ENCODE measurements at regions not wholly inside any gene's neighbourhood (a gene's known extent, or its start where the extent isn't known, plus 50 kb on each side); places are given as distances from the start of the nearest gene placed in this dataset.

- no peak overlapping the region for H3K27ac ChIP-seq (ENCODE audit: low read length)
- no peak overlapping the region for H3K9ac ChIP-seq (ENCODE audit: low read depth, low read length)
- H3K4me3 ChIP-seq (ENCODE audit: low read length), result no peak overlapping the region
- 0 out of 2 replicates have a peak, but pooled peaks cover 3% of the 10 kb centered on the region for H3K4me1 ChIP-seq (ENCODE audit: insufficient read depth, low read length)
- H3K9me3 ChIP-seq (ENCODE audit: insufficient read depth, low read depth, low read length), result no peaks in the 10 kb centered on the region
- H3K36me3 ChIP-seq (ENCODE audit: insufficient read depth, low read depth, low read length), result no peaks in the 10 kb centered on the region
- H3K27me3 ChIP-seq (ENCODE audit: insufficient read depth, low read length), result no peaks in the 10 kb centered on the region
These were observed 421.9 kb upstream of the PCDH9 start for GRCh38 chr13:67651908-67652465.

DNA sequence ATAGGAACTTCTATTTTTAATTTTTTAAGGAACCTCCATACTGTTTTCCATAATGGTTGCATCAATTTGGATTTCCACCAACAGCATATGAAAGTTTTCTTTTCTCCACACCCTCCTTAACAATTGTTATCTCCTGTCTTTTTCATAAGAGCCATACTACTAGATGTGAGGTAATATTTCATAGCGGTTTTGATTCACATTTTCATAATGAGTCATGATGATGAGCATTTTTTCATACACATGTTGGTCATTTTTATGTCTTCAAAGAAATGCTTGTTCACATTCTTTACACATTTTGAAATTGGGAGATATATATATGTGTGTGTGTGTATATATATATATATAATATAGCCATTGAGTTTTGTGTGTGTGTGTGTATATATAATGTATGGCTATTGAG lies 420.3 kb upstream of the PCDH9 start:
- H3K27me3 ChIP-seq (ENCODE audit: insufficient read depth, low read length), result no peaks in the 10 kb centered on the region
- H3K27ac ChIP-seq (ENCODE audit: low read length), result no peak overlapping the region
- H3K36me3 ChIP-seq (ENCODE audit: insufficient read depth, low read depth, low read length), result no peaks in the 10 kb centered on the region
- H3K9me3 ChIP-seq (ENCODE audit: insufficient read depth, low read depth, low read length), result no peaks in the 10 kb centered on the region
- H3K4me1 ChIP-seq (ENCODE audit: insufficient read depth, low read length), result peaks cover 6% of the 10 kb centered on the region; the same call in 1 of the 2 replicates
- no peak overlapping the region for H3K9ac ChIP-seq (ENCODE audit: low read depth, low read length)
- no peak overlapping the region for H3K4me3 ChIP-seq (ENCODE audit: low read length)

DNA sequence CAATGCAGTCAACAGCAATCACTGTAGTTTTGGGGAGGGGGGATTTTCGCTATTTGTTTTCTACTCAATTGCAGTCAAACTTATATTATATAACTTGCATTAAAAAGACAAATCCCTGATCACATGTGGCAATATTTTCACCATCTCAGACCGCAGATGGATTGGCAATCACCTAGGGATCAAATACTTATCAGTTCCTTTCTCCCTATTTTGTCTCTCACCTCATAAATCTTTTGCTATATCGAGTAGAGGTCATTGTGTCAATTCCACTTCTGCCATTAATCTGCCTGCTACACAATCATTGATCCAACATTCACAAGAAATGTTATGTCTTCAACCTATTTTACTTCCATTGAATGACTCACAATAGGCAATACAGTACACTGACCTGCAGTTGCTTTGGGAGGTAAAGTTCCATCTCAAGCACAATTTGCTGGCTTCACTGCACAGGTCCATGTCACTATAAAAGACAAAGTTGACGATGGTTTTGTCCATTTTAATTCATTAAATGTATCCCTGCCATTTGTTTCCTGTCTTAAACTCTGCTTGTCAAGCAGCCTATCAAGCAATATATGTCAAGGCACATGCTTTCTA lies 415.8 kb upstream of the PCDH9 start:
- no peaks in the 10 kb centered on the region for H3K27me3 ChIP-seq (ENCODE audit: insufficient read depth, low read length)
- peaks cover 6% of the 10 kb centered on the region for H3K4me1 ChIP-seq (ENCODE audit: insufficient read depth, low read length)
- no peaks in the 10 kb centered on the region for H3K9me3 ChIP-seq (ENCODE audit: insufficient read depth, low read depth, low read length)
- H3K9ac ChIP-seq (ENCODE audit: low read depth, low read length), result no peak overlapping the region
- H3K27ac ChIP-seq (ENCODE audit: low read length), result no peak overlapping the region
- no peaks in the 10 kb centered on the region for H3K36me3 ChIP-seq (ENCODE audit: insufficient read depth, low read depth, low read length)
- H3K4me3 ChIP-seq (ENCODE audit: low read length), result no peak overlapping the region

DNA sequence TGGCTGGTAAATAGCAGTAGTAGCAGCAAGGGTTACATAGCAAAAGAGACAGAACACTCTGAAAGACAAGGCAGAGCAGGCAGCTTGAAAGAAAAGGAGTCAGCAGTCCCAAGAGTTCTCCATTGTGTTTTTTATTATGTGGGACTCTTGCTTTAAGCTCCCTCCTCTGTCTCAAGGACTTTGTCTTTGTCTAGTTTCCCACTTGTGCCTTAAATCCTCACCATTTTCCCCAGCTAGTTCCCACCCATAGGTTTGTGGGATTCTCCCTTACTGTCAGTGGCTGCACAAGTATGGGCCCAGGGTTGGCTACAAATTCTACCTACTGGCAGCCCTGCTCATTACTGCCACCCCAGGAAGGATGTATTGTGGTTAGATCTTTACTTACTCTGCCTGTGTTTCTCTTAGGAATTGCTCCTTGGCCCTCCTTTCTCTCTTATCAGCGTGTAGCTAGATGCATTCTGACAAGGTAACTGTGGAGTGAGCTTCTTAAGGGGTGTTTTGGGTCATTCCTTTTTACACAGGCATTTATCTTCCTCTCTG lies 413.4 kb upstream of the PCDH9 start:
- H3K4me3 ChIP-seq (ENCODE audit: low read length), result no peak overlapping the region
- no peaks in the 10 kb centered on the region for H3K9me3 ChIP-seq (ENCODE audit: insufficient read depth, low read depth, low read length)
- H3K27me3 ChIP-seq (ENCODE audit: insufficient read depth, low read length), result no peaks in the 10 kb centered on the region
- no peak overlapping the region for H3K9ac ChIP-seq (ENCODE audit: low read depth, low read length)
- H3K36me3 ChIP-seq (ENCODE audit: insufficient read depth, low read depth, low read length), result no peaks in the 10 kb centered on the region
- H3K4me1 ChIP-seq (ENCODE audit: insufficient read depth, low read length), result peaks cover 6% of the 10 kb centered on the region
- H3K27ac ChIP-seq (ENCODE audit: low read length), result no peak overlapping the region

DNA sequence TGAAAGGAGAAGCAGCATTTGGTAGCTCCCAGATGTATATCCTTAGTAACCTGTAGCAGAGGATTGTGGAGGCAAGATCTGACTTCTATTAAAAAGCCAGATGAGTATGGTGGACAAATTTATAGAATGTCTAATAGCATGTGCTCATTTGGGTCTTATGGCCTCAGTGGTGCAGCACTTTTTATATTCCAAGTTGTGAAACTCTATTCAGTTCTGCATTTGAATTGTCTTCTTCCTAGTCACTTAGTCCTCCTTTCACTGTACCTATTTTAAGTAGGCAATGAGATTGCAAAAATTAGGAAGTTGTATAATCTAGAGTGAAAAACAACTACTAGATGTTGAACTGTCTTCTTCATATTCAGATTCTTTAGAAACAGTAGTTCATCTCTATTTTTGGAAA lies 412.5 kb upstream of the PCDH9 start:
- H3K4me1 ChIP-seq (ENCODE audit: insufficient read depth, low read length), result peaks cover 6% of the 10 kb centered on the region
- no peaks in the 10 kb centered on the region for H3K36me3 ChIP-seq (ENCODE audit: insufficient read depth, low read depth, low read length)
- H3K27ac ChIP-seq (ENCODE audit: low read length), result no peak overlapping the region
- no peak overlapping the region for H3K9ac ChIP-seq (ENCODE audit: low read depth, low read length)
- H3K27me3 ChIP-seq (ENCODE audit: insufficient read depth, low read length), result no peaks in the 10 kb centered on the region
- no peak overlapping the region for H3K4me3 ChIP-seq (ENCODE audit: low read length)
- H3K9me3 ChIP-seq (ENCODE audit: insufficient read depth, low read depth, low read length), result no peaks in the 10 kb centered on the region

GRCh38 chr13:67635754-67636153 lies 405.6 kb upstream of the PCDH9 start:
- H3K27me3 ChIP-seq (ENCODE audit: insufficient read depth, low read length), result no peaks in the 10 kb centered on the region
- H3K9me3 ChIP-seq (ENCODE audit: insufficient read depth, low read depth, low read length), result no peaks in the 10 kb centered on the region
- H3K4me3 ChIP-seq (ENCODE audit: low read length), result no peak overlapping the region
- no peak overlapping the region for H3K27ac ChIP-seq (ENCODE audit: low read length)
- H3K9ac ChIP-seq (ENCODE audit: low read depth, low read length), result no peak overlapping the region
- H3K36me3 ChIP-seq (ENCODE audit: insufficient read depth, low read depth, low read length), result no peaks in the 10 kb centered on the region
- H3K4me1 ChIP-seq (ENCODE audit: insufficient read depth, low read length), result peaks cover 2% of the 10 kb centered on the region; the same call in 1 of the 2 replicates

DNA sequence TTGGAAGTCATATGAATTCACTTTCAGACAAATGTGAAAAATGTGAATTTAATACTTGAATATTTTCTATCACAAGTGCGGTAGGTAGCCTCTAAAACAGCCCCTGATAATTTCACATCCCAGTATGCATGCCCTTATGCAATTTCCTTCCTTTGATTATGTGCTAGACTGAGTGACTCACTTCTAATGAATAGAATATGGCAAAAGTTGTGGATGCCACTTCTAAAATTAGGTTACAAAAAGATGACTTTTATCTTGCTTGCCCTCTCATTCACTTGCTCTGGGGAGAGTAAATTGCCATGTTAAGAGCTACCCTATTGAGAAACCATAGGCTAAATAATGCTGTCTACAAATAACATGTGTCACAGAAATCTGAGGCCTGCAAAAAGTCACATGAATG lies 402.5 kb upstream of the PCDH9 start:
- Histone ChIP-seq H3K9me3 (ENCODE audit: insufficient read depth, low read depth, low read length) (no peaks in the 10 kb centered on the region), H3K27ac (ENCODE audit: low read length) (no peak overlapping the region), H3K27me3 (ENCODE audit: insufficient read depth, low read length) (no peaks in the 10 kb centered on the region), H3K9ac (ENCODE audit: low read depth, low read length) (no peak overlapping the region), H3K4me1 (ENCODE audit: insufficient read depth, low read length) (peaks cover 6% of the 10 kb centered on the region; the same call in 1 of the 2 replicates), H3K36me3 (ENCODE audit: insufficient read depth, low read depth, low read length) (no peaks in the 10 kb centered on the region), H3K4me3 (ENCODE audit: low read length) (no peak overlapping the region)

GRCh38 chr13:67630640-67631039 lies 400.5 kb upstream of the PCDH9 start:
- H3K27me3 ChIP-seq (ENCODE audit: insufficient read depth, low read length), result no peaks in the 10 kb centered on the region
- no peaks in the 10 kb centered on the region for H3K9me3 ChIP-seq (ENCODE audit: insufficient read depth, low read depth, low read length)
- no peak overlapping the region for H3K27ac ChIP-seq (ENCODE audit: low read length)
- no peak overlapping the region for H3K9ac ChIP-seq (ENCODE audit: low read depth, low read length)
- peaks cover 6% of the 10 kb centered on the region; the same call in 1 of the 2 replicates for H3K4me1 ChIP-seq (ENCODE audit: insufficient read depth, low read length)
- H3K36me3 ChIP-seq (ENCODE audit: insufficient read depth, low read depth, low read length), result no peaks in the 10 kb centered on the region
- no peak overlapping the region for H3K4me3 ChIP-seq (ENCODE audit: low read length)

GRCh38 chr13:67623630-67624029 lies 393.5 kb upstream of the PCDH9 start:
- no peak overlapping the region for H3K4me3 ChIP-seq (ENCODE audit: low read length)
- no peaks in the 10 kb centered on the region for H3K36me3 ChIP-seq (ENCODE audit: insufficient read depth, low read depth, low read length)
- no peaks in the 10 kb centered on the region for H3K27me3 ChIP-seq (ENCODE audit: insufficient read depth, low read length)
- no peak overlapping the region for H3K9ac ChIP-seq (ENCODE audit: low read depth, low read length)
- no peak overlapping the region for H3K27ac ChIP-seq (ENCODE audit: low read length)
- no peaks in the 10 kb centered on the region for H3K4me1 ChIP-seq (ENCODE audit: insufficient read depth, low read length)
- H3K9me3 ChIP-seq (ENCODE audit: insufficient read depth, low read depth, low read length), result no peaks in the 10 kb centered on the region

DNA sequence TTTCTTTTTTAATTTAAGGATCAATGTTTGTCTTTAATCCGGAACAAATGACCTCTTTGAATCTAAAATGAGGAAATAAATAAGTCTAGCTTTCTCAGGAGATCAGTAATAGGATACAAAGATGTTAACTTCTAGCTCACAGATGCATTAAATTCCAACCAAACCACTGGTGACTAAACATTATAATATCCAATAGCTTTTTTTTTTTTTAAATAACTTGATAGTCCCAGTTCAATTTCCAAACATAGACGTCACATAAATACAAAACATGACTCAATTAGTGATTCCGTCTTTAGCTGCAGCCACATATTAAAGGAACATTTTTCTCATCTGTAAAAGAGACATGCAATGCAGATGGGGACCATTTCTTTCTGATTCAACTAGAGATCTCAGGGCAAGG lies 390.5 kb upstream of the PCDH9 start:
- no peak overlapping the region for H3K4me3 ChIP-seq (ENCODE audit: low read length)
- H3K27ac ChIP-seq (ENCODE audit: low read length), result no peak overlapping the region
- H3K4me1 ChIP-seq (ENCODE audit: insufficient read depth, low read length), result no peaks in the 10 kb centered on the region
- no peaks in the 10 kb centered on the region for H3K9me3 ChIP-seq (ENCODE audit: insufficient read depth, low read depth, low read length)
- no peak overlapping the region for H3K9ac ChIP-seq (ENCODE audit: low read depth, low read length)
- no peaks in the 10 kb centered on the region for H3K27me3 ChIP-seq (ENCODE audit: insufficient read depth, low read length)
- H3K36me3 ChIP-seq (ENCODE audit: insufficient read depth, low read depth, low read length), result no peaks in the 10 kb centered on the region

DNA sequence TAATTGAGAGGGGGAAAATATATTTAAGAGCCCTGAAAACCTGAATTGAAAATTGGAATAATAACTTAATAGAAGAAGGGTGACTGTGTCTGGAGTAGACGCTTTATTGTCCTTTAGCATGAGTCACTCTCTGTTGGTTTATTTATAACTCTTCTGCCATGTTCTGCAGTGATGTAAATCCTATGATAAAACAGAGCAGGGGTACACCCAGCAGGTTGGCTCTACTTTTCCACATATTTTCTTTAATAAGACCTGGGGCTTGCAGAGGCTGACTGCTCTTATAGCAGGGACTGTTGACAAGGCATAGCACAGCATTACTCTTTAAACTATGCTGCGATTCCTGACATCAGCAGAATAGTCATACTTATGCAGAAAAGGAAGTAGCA lies 389.9 kb upstream of the PCDH9 start:
- Histone ChIP-seq H3K27me3 (ENCODE audit: insufficient read depth, low read length) (no peaks in the 10 kb centered on the region), H3K9me3 (ENCODE audit: insufficient read depth, low read depth, low read length) (no peaks in the 10 kb centered on the region), H3K36me3 (ENCODE audit: insufficient read depth, low read depth, low read length) (no peaks in the 10 kb centered on the region), H3K27ac (ENCODE audit: low read length) (no peak overlapping the region), H3K9ac (ENCODE audit: low read depth, low read length) (no peak overlapping the region), H3K4me1 (ENCODE audit: insufficient read depth, low read length) (no peaks in the 10 kb centered on the region), H3K4me3 (ENCODE audit: low read length) (no peak overlapping the region)

GRCh38 chr13:67619351-67619994 lies 389.3 kb upstream of the PCDH9 start:
- H3K4me1 ChIP-seq (ENCODE audit: insufficient read depth, low read length), result no peaks in the 10 kb centered on the region
- no peaks in the 10 kb centered on the region for H3K9me3 ChIP-seq (ENCODE audit: insufficient read depth, low read depth, low read length)
- no peaks in the 10 kb centered on the region for H3K27me3 ChIP-seq (ENCODE audit: insufficient read depth, low read length)
- no peak overlapping the region for H3K9ac ChIP-seq (ENCODE audit: low read depth, low read length)
- H3K36me3 ChIP-seq (ENCODE audit: insufficient read depth, low read depth, low read length), result no peaks in the 10 kb centered on the region
- no peak overlapping the region for H3K4me3 ChIP-seq (ENCODE audit: low read length)
- H3K27ac ChIP-seq (ENCODE audit: low read length), result no peak overlapping the region
